ENCODE measurements at regions not wholly inside any gene's neighbourhood (a gene's known extent, or its start where the extent isn't known, plus 50 kb on each side); places are given as distances from the start of the nearest gene placed in this dataset.
"Not testable (repeated sequence)": the region's sequence is repeated elsewhere in the genome, so short reads cannot be mapped to it uniquely, and the experiment has no call there.

GRCh38 chr2:21194147-21194546 is 70.4 kb downstream of the TDRD15 start:
- Histone ChIP-seq H3K9ac (ENCODE audit: insufficient read length, low read depth) (no peak overlapping the region), H3K27me3 (ENCODE audit: insufficient read depth, insufficient read length) (no peaks in the 10 kb centered on the region), H3K9me3 (ENCODE audit: insufficient read depth, low read length) (no peaks in the 10 kb centered on the region), H3K4me3 (ENCODE audit: insufficient read length, low read depth) (no peak overlapping the region), H3K4me1 (ENCODE audit: insufficient read depth, insufficient read length) (no peaks in the 10 kb centered on the region), H3K36me3 (ENCODE audit: insufficient read depth, insufficient read length, low read length) (no peaks in the 10 kb centered on the region)
- no peak for DNase-seq (ENCODE audit: low read depth, low spot score)
- no peak for TF ChIP-seq YY1 (IDR thresholded peaks at IDR 0.05; ENCODE audit: insufficient read depth, insufficient read length)
- no peak for TF ChIP-seq SUZ12 (IDR thresholded peaks at IDR 0.05; ENCODE audit: extremely low read depth, insufficient read depth, insufficient read length)
- no peak for TF ChIP-seq ZNF274 (IDR thresholded peaks at IDR 0.05; ENCODE audit: low read depth, low read length)

GRCh38 chr2:21194858-21195271 is 71.1 kb downstream of the TDRD15 start:
- no peaks in the 10 kb centered on the region for H3K9me3 ChIP-seq (ENCODE audit: insufficient read depth, low read length)
- no peaks in the 10 kb centered on the region for H3K27me3 ChIP-seq (ENCODE audit: insufficient read depth, insufficient read length)
- H3K4me1 ChIP-seq (ENCODE audit: insufficient read depth, insufficient read length) = no peaks in the 10 kb centered on the region
- H3K9ac ChIP-seq (ENCODE audit: insufficient read length, low read depth) = no peak overlapping the region
- no peaks in the 10 kb centered on the region for H3K36me3 ChIP-seq (ENCODE audit: insufficient read depth, insufficient read length, low read length)
- no peak overlapping the region for H3K4me3 ChIP-seq (ENCODE audit: insufficient read length, low read depth)
- TF ChIP-seq SUZ12 (IDR thresholded peaks at IDR 0.05; ENCODE audit: extremely low read depth, insufficient read depth, insufficient read length) = no peak
- TF ChIP-seq ZNF274 (IDR thresholded peaks at IDR 0.05; ENCODE audit: low read depth, low read length) = no peak
- no peak for TF ChIP-seq YY1 (IDR thresholded peaks at IDR 0.05; ENCODE audit: insufficient read depth, insufficient read length)
- DNase-seq (ENCODE audit: low read depth, low spot score) = no peak

- H3K4me1 ChIP-seq (ENCODE audit: insufficient read depth, insufficient read length) = no peaks in the 10 kb centered on the region
- H3K36me3 ChIP-seq (ENCODE audit: insufficient read depth, insufficient read length, low read length) = no peaks in the 10 kb centered on the region
- no peak for TF ChIP-seq ZNF274 (IDR thresholded peaks at IDR 0.05; ENCODE audit: low read depth, low read length)
- no peak for TF ChIP-seq YY1 (IDR thresholded peaks at IDR 0.05; ENCODE audit: insufficient read depth, insufficient read length)
- no peak for TF ChIP-seq SUZ12 (IDR thresholded peaks at IDR 0.05; ENCODE audit: extremely low read depth, insufficient read depth, insufficient read length)
- no peaks in the 10 kb centered on the region for H3K27me3 ChIP-seq (ENCODE audit: insufficient read depth, insufficient read length)
- H3K9ac ChIP-seq (ENCODE audit: insufficient read length, low read depth) = no peak overlapping the region
- no peaks in the 10 kb centered on the region for H3K9me3 ChIP-seq (ENCODE audit: insufficient read depth, low read length)
- H3K4me3 ChIP-seq (ENCODE audit: insufficient read length, low read depth) = no peak overlapping the region
- DNase-seq (ENCODE audit: low read depth, low spot score) = no peak
Observed at GRCh38 chr2:21195326-21195725, 71.6 kb downstream of the TDRD15 start.

GRCh38 chr2:21198637-21199036 is 74.9 kb downstream of the TDRD15 start:
- DNase-seq (ENCODE audit: low read depth, low spot score) = no peak
- Histone ChIP-seq H3K9me3 (ENCODE audit: insufficient read depth, low read length) (no peaks in the 10 kb centered on the region), H3K9ac (ENCODE audit: insufficient read length, low read depth) (no peak overlapping the region), H3K4me3 (ENCODE audit: insufficient read length, low read depth) (no peak overlapping the region), H3K27me3 (ENCODE audit: insufficient read depth, insufficient read length) (no peaks in the 10 kb centered on the region), H3K4me1 (ENCODE audit: insufficient read depth, insufficient read length) (no peaks in the 10 kb centered on the region), H3K36me3 (ENCODE audit: insufficient read depth, insufficient read length, low read length) (no peaks in the 10 kb centered on the region)
- TF ChIP-seq SUZ12 (IDR thresholded peaks at IDR 0.05; ENCODE audit: extremely low read depth, insufficient read depth, insufficient read length) (no peak), ZNF274 (IDR thresholded peaks at IDR 0.05; ENCODE audit: low read depth, low read length) (no peak), YY1 (IDR thresholded peaks at IDR 0.05; ENCODE audit: insufficient read depth, insufficient read length) (no peak)

GRCh38 chr2:21203976-21204375 is 80.2 kb downstream of the TDRD15 start:
- H3K9ac ChIP-seq (ENCODE audit: insufficient read length, low read depth) = no peak overlapping the region
- TF ChIP-seq ZNF274 (IDR thresholded peaks at IDR 0.05; ENCODE audit: low read depth, low read length) = no peak
- no peak for TF ChIP-seq YY1 (IDR thresholded peaks at IDR 0.05; ENCODE audit: insufficient read depth, insufficient read length)
- no peak for TF ChIP-seq SUZ12 (IDR thresholded peaks at IDR 0.05; ENCODE audit: extremely low read depth, insufficient read depth, insufficient read length)
- no peak for DNase-seq (ENCODE audit: low read depth, low spot score)
- H3K36me3 ChIP-seq (ENCODE audit: insufficient read depth, insufficient read length, low read length) = no peaks in the 10 kb centered on the region
- H3K4me3 ChIP-seq (ENCODE audit: insufficient read length, low read depth) = no peak overlapping the region
- H3K9me3 ChIP-seq (ENCODE audit: insufficient read depth, low read length) = no peaks in the 10 kb centered on the region
- no peaks in the 10 kb centered on the region for H3K4me1 ChIP-seq (ENCODE audit: insufficient read depth, insufficient read length)
- no peaks in the 10 kb centered on the region for H3K27me3 ChIP-seq (ENCODE audit: insufficient read depth, insufficient read length)

GRCh38 chr2:21214085-21214484 is 90.3 kb downstream of the TDRD15 start:
- not testable (repeated sequence) for H3K4me3 ChIP-seq (ENCODE audit: insufficient read length, low read depth); H3K36me3 ChIP-seq (ENCODE audit: insufficient read depth, insufficient read length, low read length); H3K9me3 ChIP-seq (ENCODE audit: insufficient read depth, low read length); H3K9ac ChIP-seq (ENCODE audit: insufficient read length, low read depth); H3K4me1 ChIP-seq (ENCODE audit: insufficient read depth, insufficient read length); DNase-seq (ENCODE audit: low read depth, low spot score); H3K27me3 ChIP-seq (ENCODE audit: insufficient read depth, insufficient read length)

- H3K9me3 ChIP-seq (ENCODE audit: insufficient read depth, low read length) = no peaks in the 10 kb centered on the region
- H3K36me3 ChIP-seq (ENCODE audit: insufficient read depth, insufficient read length, low read length) = no peaks in the 10 kb centered on the region
- DNase-seq (ENCODE audit: low read depth, low spot score) = no peak
- H3K4me3 ChIP-seq (ENCODE audit: insufficient read length, low read depth) = no peak overlapping the region
- H3K27me3 ChIP-seq (ENCODE audit: insufficient read depth, insufficient read length) = no peaks in the 10 kb centered on the region
- TF ChIP-seq SUZ12 (IDR thresholded peaks at IDR 0.05; ENCODE audit: extremely low read depth, insufficient read depth, insufficient read length) = no peak
- no peak for TF ChIP-seq ZNF274 (IDR thresholded peaks at IDR 0.05; ENCODE audit: low read depth, low read length)
- no peak for TF ChIP-seq YY1 (IDR thresholded peaks at IDR 0.05; ENCODE audit: insufficient read depth, insufficient read length)
- H3K9ac ChIP-seq (ENCODE audit: insufficient read length, low read depth) = no peak overlapping the region
- H3K4me1 ChIP-seq (ENCODE audit: insufficient read depth, insufficient read length) = no peaks in the 10 kb centered on the region
Observed at GRCh38 chr2:21217442-21217841, 93.7 kb downstream of the TDRD15 start.

- no peak overlapping the region for H3K9ac ChIP-seq (ENCODE audit: insufficient read length, low read depth)
- H3K4me3 ChIP-seq (ENCODE audit: insufficient read length, low read depth) = no peak overlapping the region
- no peaks in the 10 kb centered on the region for H3K4me1 ChIP-seq (ENCODE audit: insufficient read depth, insufficient read length)
- TF ChIP-seq ZNF274 (IDR thresholded peaks at IDR 0.05; ENCODE audit: low read depth, low read length) (no peak), YY1 (IDR thresholded peaks at IDR 0.05; ENCODE audit: insufficient read depth, insufficient read length) (no peak), SUZ12 (IDR thresholded peaks at IDR 0.05; ENCODE audit: extremely low read depth, insufficient read depth, insufficient read length) (no peak)
- H3K9me3 ChIP-seq (ENCODE audit: insufficient read depth, low read length) = no peaks in the 10 kb centered on the region
- no peak for DNase-seq (ENCODE audit: low read depth, low spot score)
- H3K27me3 ChIP-seq (ENCODE audit: insufficient read depth, insufficient read length) = no peaks in the 10 kb centered on the region
- no peaks in the 10 kb centered on the region for H3K36me3 ChIP-seq (ENCODE audit: insufficient read depth, insufficient read length, low read length)
Observed at GRCh38 chr2:21220930-21221329, 97.2 kb downstream of the TDRD15 start.
